ENCODE measurements at regions not wholly inside any gene's neighbourhood (a gene's known extent, or its start where the extent isn't known, plus 50 kb on each side); places are given as distances from the start of the nearest gene placed in this dataset.

GRCh38 chr16:8505327-8505991 is 84.9 kb downstream of the TMEM114 start:
- H3K4me3 ChIP-seq: no peak overlapping the region
- no peaks in the 10 kb centered on the region for H3K27me3 ChIP-seq
- DNase-seq (ENCODE audit: low spot score): no peak
- no peaks in the 10 kb centered on the region for H3K36me3 ChIP-seq
- no peaks in the 10 kb centered on the region for H3K4me1 ChIP-seq
- H3K27ac ChIP-seq: no peak overlapping the region
- H3K9me3 ChIP-seq: no peaks in the 10 kb centered on the region
- TF ChIP-seq CTCF (IDR thresholded peaks at IDR 0.05): no peak

- no peaks in the 10 kb centered on the region for H3K36me3 ChIP-seq
- no peaks in the 10 kb centered on the region for H3K4me1 ChIP-seq
- no peaks in the 10 kb centered on the region for H3K9me3 ChIP-seq
- no peak overlapping the region for H3K27ac ChIP-seq
- no peak for DNase-seq (ENCODE audit: low spot score)
- no peak overlapping the region for H3K4me3 ChIP-seq
- H3K27me3 ChIP-seq: no peaks in the 10 kb centered on the region
- no peak for TF ChIP-seq CTCF (IDR thresholded peaks at IDR 0.05)
Measured at GRCh38 chr16:8502446-8502845, 87.9 kb downstream of the TMEM114 start.

- Histone ChIP-seq H3K4me1 (no peaks in the 10 kb centered on the region), H3K9me3 (no peaks in the 10 kb centered on the region), H3K36me3 (no peaks in the 10 kb centered on the region), H3K27ac (no peak overlapping the region), H3K4me3 (no peak overlapping the region), H3K27me3 (no peaks in the 10 kb centered on the region)
- no peak for TF ChIP-seq CTCF (IDR thresholded peaks at IDR 0.05)
- DNase-seq (ENCODE audit: low spot score): no peak
Measured at GRCh38 chr16:8500351-8500750, 90.0 kb downstream of the TMEM114 start.

- H3K27ac ChIP-seq: no peak overlapping the region
- H3K9me3 ChIP-seq: no peaks in the 10 kb centered on the region
- H3K4me1 ChIP-seq: no peaks in the 10 kb centered on the region
- TF ChIP-seq CTCF (IDR thresholded peaks at IDR 0.05): no peak
- H3K36me3 ChIP-seq: no peaks in the 10 kb centered on the region
- DNase-seq (ENCODE audit: low spot score): no peak
- no peaks in the 10 kb centered on the region for H3K27me3 ChIP-seq
- H3K4me3 ChIP-seq: no peak overlapping the region
Measured at GRCh38 chr16:8496364-8496763, 93.9 kb downstream of the TMEM114 start.

- no peak for TF ChIP-seq CTCF (IDR thresholded peaks at IDR 0.05)
- no peak overlapping the region for H3K4me3 ChIP-seq
- H3K9me3 ChIP-seq: no peaks in the 10 kb centered on the region
- no peaks in the 10 kb centered on the region for H3K27me3 ChIP-seq
- no peak overlapping the region for H3K27ac ChIP-seq
- no peaks in the 10 kb centered on the region for H3K4me1 ChIP-seq
- no peaks in the 10 kb centered on the region for H3K36me3 ChIP-seq
- no peak for DNase-seq (ENCODE audit: low spot score)
Measured at GRCh38 chr16:8493972-8494371, 96.3 kb downstream of the TMEM114 start.

- no peaks in the 10 kb centered on the region for H3K27me3 ChIP-seq
- TF ChIP-seq CTCF (IDR thresholded peaks at IDR 0.05): no peak
- H3K36me3 ChIP-seq: no peaks in the 10 kb centered on the region
- no peaks in the 10 kb centered on the region for H3K4me1 ChIP-seq
- DNase-seq (ENCODE audit: low spot score): no peak
- no peak overlapping the region for H3K4me3 ChIP-seq
- H3K9me3 ChIP-seq: no peaks in the 10 kb centered on the region
- H3K27ac ChIP-seq: no peak overlapping the region
Measured at GRCh38 chr16:8492690-8493089, 97.6 kb downstream of the TMEM114 start.
